Smooth muscle cell (in vitro differentiated cells): ENCODE measurements at regions not wholly inside any gene's neighbourhood (a gene's known extent, or its start where the extent isn't known, plus 50 kb on each side); places are given as distances from the start of the nearest gene placed in this dataset.

Experiments used
- DNase-seq: peaks from one replicate; lab custom pipeline; 2025; ENCODE audit not compliant: unreplicated experiment; lab: John Stamatoyannopoulos, UW
- H2AFZ ChIP-seq: fragments of 200-600 bp; sonication (generic); 2 replicates; pipeline ENCODE4 v1.6.0; 2016; ENCODE audit warnings: antibody characterized with exemption, low read depth, mild to moderate bottlenecking
- H3F3A ChIP-seq: fragments of 200-600 bp; sonication (generic); 2 replicates; pipeline ENCODE4 v1.6.0; 2017; ENCODE audit warnings: antibody characterized with exemption, low read depth
- H3K27ac ChIP-seq: fragments of 200-600 bp; sonication (generic); 2 replicates; pipeline ENCODE4 v1.5.1; 2016; ENCODE audit warnings: low read depth, mild to moderate bottlenecking
- H3K27me3 ChIP-seq: fragments of 200-600 bp; sonication (generic); 2 replicates; pipeline ENCODE4 v1.6.1; 2016; ENCODE audit warnings: low read depth, mild to moderate bottlenecking
- H3K36me3 ChIP-seq: fragments of 200-600 bp; sonication (generic); 2 replicates; pipeline ENCODE4 v1.5.1; 2016; ENCODE audit warnings: low read depth
- H3K4me1 ChIP-seq: fragments of 200-600 bp; sonication (generic); 2 replicates; pipeline ENCODE4 v1.5.1; 2016; ENCODE audit warnings: low read depth
- H3K4me2 ChIP-seq: fragments of 200-600 bp; sonication (generic); 2 replicates; pipeline ENCODE4 v1.6.0; 2016; ENCODE audit warnings: mild to moderate bottlenecking
- H3K4me3 ChIP-seq: fragments of 200-600 bp; sonication (generic); 2 replicates; pipeline ENCODE4 v1.5.1; 2016; ENCODE audit warnings: mild to moderate bottlenecking
- H3K79me2 ChIP-seq: fragments of 200-600 bp; sonication (generic); 2 replicates; pipeline ENCODE4 v1.6.0; 2016; ENCODE audit warnings: low read depth, mild to moderate bottlenecking
- H3K9ac ChIP-seq: fragments of 200-600 bp; sonication (generic); 2 replicates; pipeline ENCODE4 v1.6.0; 2016; ENCODE audit warnings: low read depth
- H3K9me3 ChIP-seq: fragments of 200-600 bp; sonication (generic); replicated peaks from 2 replicates; pipeline ENCODE4 v1.5.1; 2016; ENCODE audit warnings: low read depth
- H4K20me1 ChIP-seq: fragments of 200-600 bp; sonication (generic); 2 replicates; pipeline ENCODE4 v1.6.0; 2016; ENCODE audit warnings: low read depth
- CTCF ChIP-seq: fragments of 200-600 bp; sonication (generic); IDR thresholded peaks from 2 replicates; pipeline ENCODE4 v1.5.1; 2017; ENCODE audit warnings: borderline replicate concordance, mild to moderate bottlenecking, antibody characterized with exemption; ENCODE audit not compliant: insufficient read depth, poor library complexity, severe bottlenecking
- WGBS: methylation state at CpG from one replicate; pipeline ENCODE4 v1.1.7; 2016; ENCODE audit warnings: low lambda C conversion rate; 5-methylcytosine and 5-hydroxymethylcytosine counted together

DNA sequence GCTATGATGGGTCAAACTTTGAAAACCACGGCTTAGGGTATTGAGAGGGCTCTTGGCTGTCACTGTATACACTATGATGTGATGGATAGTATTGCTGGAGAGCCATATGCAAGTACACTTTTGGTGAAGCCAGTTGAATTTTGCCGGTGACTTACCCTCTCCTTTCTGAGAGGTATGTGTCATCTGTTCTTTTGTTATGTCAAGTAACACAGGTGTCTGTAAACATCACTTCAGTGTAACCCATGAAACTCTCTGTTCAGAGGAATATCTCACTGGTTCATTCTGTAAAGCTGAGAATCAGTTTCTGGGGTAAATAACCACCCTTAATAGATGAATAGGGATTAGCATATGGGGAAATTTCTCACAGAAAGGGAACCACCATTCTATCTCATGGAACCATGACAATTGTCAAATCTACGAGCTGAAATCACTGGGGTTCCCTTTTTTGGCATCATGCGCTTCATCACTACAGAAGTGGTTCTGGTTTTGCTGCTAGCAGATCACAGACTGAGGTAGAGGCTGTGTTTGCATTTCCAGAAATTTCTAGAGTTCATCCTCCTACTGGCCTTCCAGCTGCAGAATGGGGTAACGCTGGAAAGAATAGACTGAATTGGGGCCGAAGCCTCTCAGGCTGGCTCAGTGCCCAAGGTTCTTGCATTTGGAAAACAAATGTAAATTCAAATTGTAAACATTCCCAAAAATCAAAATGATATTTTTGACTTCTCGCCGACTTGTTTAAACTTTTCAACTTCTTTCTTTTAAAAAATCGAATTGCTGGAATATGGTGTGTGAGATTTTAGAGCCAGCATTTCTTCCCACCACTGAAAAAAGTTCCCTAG is 83.3 kb upstream of the CREB5 start:
- Histone ChIP-seq H3K9ac (no peak overlapping the region), H3K79me2 (no peaks in the 10 kb centered on the region), H3K36me3 (no peaks in the 10 kb centered on the region), H3K4me2 (no peak overlapping the region), H3F3A (no peaks in the 10 kb centered on the region), H3K4me1 (no peaks in the 10 kb centered on the region), H3K4me3 (no peak overlapping the region), H2AFZ (no peak overlapping the region), H3K9me3 (no peaks in the 10 kb centered on the region), H3K27ac (no peak overlapping the region), H4K20me1 (no peaks in the 10 kb centered on the region), H3K27me3 (peaks cover 11% of the 10 kb centered on the region)
- 89% methylated on average over 9 of the region's 9 CpGs for WGBS
- TF ChIP-seq CTCF: no peak
- DNase-seq: no peak

GRCh38 chr7:28329661-28330363 is 82.5 kb upstream of the CREB5 start:
- no peaks in the 10 kb centered on the region for H3K36me3 ChIP-seq
- H3K4me2 ChIP-seq: no peak overlapping the region
- H3K4me3 ChIP-seq: no peak overlapping the region
- no peaks in the 10 kb centered on the region for H3K79me2 ChIP-seq
- no peaks in the 10 kb centered on the region for H3F3A ChIP-seq
- TF ChIP-seq CTCF: no peak
- WGBS: 86% methylated on average over 6 of the region's 6 CpGs
- no peaks in the 10 kb centered on the region for H4K20me1 ChIP-seq
- H3K27ac ChIP-seq: no peak overlapping the region
- no peak overlapping the region for H3K9ac ChIP-seq
- H2AFZ ChIP-seq: no peak overlapping the region
- peaks cover 8% of the 10 kb centered on the region for H3K27me3 ChIP-seq
- H3K4me1 ChIP-seq: no peaks in the 10 kb centered on the region
- no peak for DNase-seq
- no peaks in the 10 kb centered on the region for H3K9me3 ChIP-seq

GRCh38 chr7:28330384-28331070 is 81.8 kb upstream of the CREB5 start:
- H3K27me3 ChIP-seq: peaks cover 6% of the 10 kb centered on the region
- no peak overlapping the region for H2AFZ ChIP-seq
- no peak overlapping the region for H3K4me3 ChIP-seq
- H3K4me1 ChIP-seq: no peaks in the 10 kb centered on the region
- no peak overlapping the region for H3K9ac ChIP-seq
- no peak for TF ChIP-seq CTCF
- no peaks in the 10 kb centered on the region for H3K36me3 ChIP-seq
- no peak overlapping the region for H3K27ac ChIP-seq
- H3K9me3 ChIP-seq: no peaks in the 10 kb centered on the region
- H3K4me2 ChIP-seq: no peak overlapping the region
- no peak for DNase-seq
- H3F3A ChIP-seq: no peaks in the 10 kb centered on the region
- H4K20me1 ChIP-seq: no peaks in the 10 kb centered on the region
- 73% methylated on average over 4 of the region's 4 CpGs for WGBS
- no peaks in the 10 kb centered on the region for H3K79me2 ChIP-seq
